Fibroblast of skin of right biceps (primary cell): ENCODE measurements at regions not wholly inside any gene's neighbourhood (a gene's known extent, or its start where the extent isn't known, plus 50 kb on each side); places are given as distances from the start of the nearest gene placed in this dataset.
"Not testable (repeated sequence)": the region's sequence is repeated elsewhere in the genome, so short reads cannot be mapped to it uniquely, and the experiment has no call there.

Experiments
- DNase-seq: peaks from one replicate; pipeline ENCODE4 v3.0.0-alpha.2; 2013

DNA sequence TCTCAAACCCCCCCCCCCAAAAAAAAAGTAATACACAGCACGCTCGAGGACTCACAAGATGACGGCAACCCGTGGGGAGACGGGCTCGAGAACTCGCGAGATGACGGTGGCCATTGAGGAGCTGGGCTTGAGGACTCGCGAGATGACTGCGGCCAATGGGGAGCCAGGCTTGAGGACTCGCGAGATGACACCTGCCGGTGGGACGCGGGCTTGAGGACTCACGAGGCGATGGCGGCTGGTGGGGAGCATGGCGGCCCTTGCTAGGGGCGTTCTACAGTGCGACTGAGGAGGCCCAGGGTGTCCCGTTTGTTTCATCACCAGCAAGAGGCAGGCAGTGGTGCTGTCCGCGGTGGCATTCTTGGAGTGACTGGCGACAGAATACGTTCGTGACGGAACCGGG, 172.4 kb upstream of the MAGEB16 start:
- DNase-seq: no peak

DNA sequence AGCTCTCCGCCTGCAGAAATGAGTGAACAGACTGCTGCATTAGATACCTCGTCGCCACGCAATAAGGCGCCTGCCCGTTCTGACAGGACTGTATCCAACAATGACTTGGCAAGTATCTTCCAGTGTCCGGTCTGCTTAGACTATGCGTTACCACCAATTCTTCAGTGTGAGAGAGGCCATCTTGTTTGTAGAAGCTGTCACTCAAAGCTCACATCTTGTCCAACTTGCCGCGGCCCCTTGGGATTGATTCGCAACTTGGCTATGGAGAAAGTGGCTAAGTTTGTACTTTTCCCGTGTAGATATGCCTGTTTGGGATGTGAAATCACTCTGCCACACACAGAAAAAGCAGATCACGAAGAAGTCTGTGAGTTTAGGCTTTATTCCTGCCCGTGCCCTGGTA, 172.0 kb upstream of the MAGEB16 start:
- DNase-seq: no peak

- not testable (repeated sequence) for DNase-seq
Observed at GRCh38 chrX:35635971-35636370, 162.2 kb upstream of the MAGEB16 start.

- DNase-seq: no peak
Observed at GRCh38 chrX:35664833-35665232, 133.3 kb upstream of the MAGEB16 start.

DNA sequence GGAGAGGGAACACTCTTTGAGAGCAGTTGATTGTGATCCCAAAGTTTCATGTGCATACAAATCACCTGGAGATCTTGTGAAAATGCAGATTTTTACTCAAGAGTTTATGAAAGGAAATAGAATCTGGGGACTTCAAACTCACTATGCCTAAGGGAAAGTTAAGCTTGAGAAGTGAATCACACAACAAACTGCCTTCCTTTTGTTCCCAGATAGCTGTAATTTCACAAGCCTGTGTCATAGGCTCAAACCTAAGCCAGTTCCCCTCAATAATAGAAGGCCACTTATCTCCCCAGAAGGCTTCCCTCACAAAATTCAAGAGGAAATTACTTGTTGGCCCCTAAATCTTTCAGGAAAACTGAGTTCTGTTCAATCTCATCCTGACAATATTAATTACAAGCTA, 132.8 kb upstream of the MAGEB16 start:
- DNase-seq: no peak

DNA sequence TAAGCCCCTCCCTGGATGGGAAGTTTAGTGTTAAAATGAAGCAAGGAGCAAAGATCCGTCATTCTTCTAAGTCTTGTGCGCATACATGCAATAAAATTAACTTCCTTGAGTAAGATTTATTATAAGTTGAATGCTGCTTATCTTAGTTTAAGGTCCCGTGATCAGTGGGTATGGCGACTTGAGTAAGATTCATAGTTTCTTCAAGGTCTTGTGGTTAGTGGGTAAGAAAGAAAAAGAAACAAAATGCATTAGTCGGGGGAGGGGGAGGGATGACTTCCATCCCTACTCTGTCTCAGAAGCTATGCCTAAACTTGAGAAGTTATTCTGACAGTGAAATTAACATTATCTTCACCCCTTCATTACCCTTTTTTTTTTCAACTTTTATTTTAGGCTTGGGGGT, 127.3 kb upstream of the MAGEB16 start:
- no peak for DNase-seq

- DNase-seq: no peak
Observed at GRCh38 chrX:35675151-35675550, 123.0 kb upstream of the MAGEB16 start.

- DNase-seq: no peak
Observed at GRCh38 chrX:35680940-35681346, 117.2 kb upstream of the MAGEB16 start.

DNA sequence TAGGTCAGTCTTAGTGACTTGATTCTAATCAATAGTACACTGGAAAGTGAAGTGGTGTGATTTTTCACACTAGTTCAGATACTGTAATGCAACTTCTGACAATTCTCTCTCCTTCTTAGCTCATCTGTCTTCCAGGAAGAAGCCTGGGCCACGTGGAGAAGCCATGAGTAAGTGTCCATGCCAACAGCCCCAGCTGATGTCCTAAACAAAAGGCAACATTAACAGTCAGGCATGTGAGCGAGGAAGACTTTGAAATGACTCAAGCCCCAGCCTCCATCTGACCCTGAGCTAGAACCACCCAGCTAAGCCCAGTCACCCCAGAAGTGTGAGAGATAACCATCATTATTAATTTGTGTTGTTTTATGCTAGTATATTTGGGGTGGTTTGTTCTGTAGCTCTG, 115.7 kb upstream of the MAGEB16 start:
- no peak for DNase-seq

GRCh38 chrX:35696760-35697234, 101.3 kb upstream of the MAGEB16 start:
- DNase-seq: no peak

GRCh38 chrX:35699642-35700041, 98.5 kb upstream of the MAGEB16 start:
- no peak for DNase-seq

- no peak for DNase-seq
Observed at GRCh38 chrX:35700121-35700520, 98.0 kb upstream of the MAGEB16 start.

DNA sequence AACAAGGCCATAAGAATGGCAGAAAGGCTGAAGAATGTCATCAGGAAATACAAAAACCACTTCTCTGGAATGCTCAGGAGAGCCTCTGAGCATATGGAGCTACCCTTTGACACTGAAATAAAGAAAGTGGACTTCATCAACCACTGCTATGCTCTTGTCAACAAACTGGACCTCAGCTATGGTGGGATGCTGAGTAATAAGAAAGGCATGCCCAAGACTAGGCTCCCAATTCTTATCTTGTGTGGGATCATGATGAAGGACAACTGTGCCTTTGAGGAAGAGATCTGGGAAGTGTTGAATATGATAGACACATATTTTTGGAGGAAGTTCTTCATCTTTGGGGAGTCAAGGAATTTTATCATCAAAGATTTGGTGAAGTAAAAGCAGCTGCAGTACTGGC, 86.9 kb upstream of the MAGEB16 start:
- DNase-seq: peak; percentile 18

- DNase-seq: no peak
Observed at GRCh38 chrX:35722128-35722527, 76.0 kb upstream of the MAGEB16 start.

GRCh38 chrX:35726176-35726575, 72.0 kb upstream of the MAGEB16 start:
- DNase-seq: no peak

GRCh38 chrX:35728481-35728880, 69.7 kb upstream of the MAGEB16 start:
- DNase-seq: no peak

- DNase-seq: no peak
Observed at GRCh38 chrX:35733879-35734278, 64.3 kb upstream of the MAGEB16 start.

GRCh38 chrX:35741142-35741541, 57.0 kb upstream of the MAGEB16 start:
- DNase-seq: no peak

GRCh38 chrX:35743331-35743730, 54.8 kb upstream of the MAGEB16 start:
- DNase-seq: no peak
